ENCODE measurements at regions not wholly inside any gene's neighbourhood (a gene's known extent, or its start where the extent isn't known, plus 50 kb on each side); places are given as distances from the start of the nearest gene placed in this dataset.

GRCh38 chr6:3565291-3565690, 108.4 kb upstream of the SLC22A23 start:
- BruUV-seq (replicated peaks): no TSS peak
- TF ChIP-seq EZH2phosphoT487 (IDR thresholded peaks at IDR 0.05; ENCODE audit: borderline replicate concordance, low read depth, low read length): no peak
- no peak for TF ChIP-seq CTCF (conservative IDR thresholded peaks at IDR 0.05; ENCODE audit: low read length)
- POLR2A ChIA-PET: no interaction called here

GRCh38 chr6:3561725-3562124, 104.9 kb upstream of the SLC22A23 start:
- TF ChIP-seq CTCF (conservative IDR thresholded peaks at IDR 0.05; ENCODE audit: low read length): no peak
- no peak for TF ChIP-seq EZH2phosphoT487 (IDR thresholded peaks at IDR 0.05; ENCODE audit: borderline replicate concordance, low read depth, low read length)
- ChIA-PET CTCF (ENCODE audit: unreplicated experiment) (no interaction called here), POLR2A (no interaction called here)
- no peak overlapping the region for H3K27ac ChIP-seq (ENCODE audit: low read depth, low read length, poor library complexity, severe bottlenecking)
- no TSS peak for BruUV-seq (replicated peaks)
- H4K20me1 ChIP-seq (ENCODE audit: insufficient read depth, low read length): no peaks in the 10 kb centered on the region
- H3K4me2 ChIP-seq (ENCODE audit: low read length): no peak overlapping the region
- no peaks in the 10 kb centered on the region for H3K4me1 ChIP-seq (ENCODE audit: insufficient read depth, low read length, poor library complexity, severe bottlenecking)
- no peaks in the 10 kb centered on the region for H3K9me2 ChIP-seq (ENCODE audit: insufficient read depth, low read length)
- no peaks in the 10 kb centered on the region for H3K36me3 ChIP-seq (ENCODE audit: insufficient read depth, low read length)
- intact Hi-C loops (cut with micrococcal nuclease; ENCODE audit: unreplicated experiment): no loop called here
- no peaks in the 10 kb centered on the region for H3K9me3 ChIP-seq (ENCODE audit: low read length)
- no peak overlapping the region for H2AFZ ChIP-seq (ENCODE audit: low read length)
- DNase-seq (ENCODE audit: low spot score): peak; percentile 6
- no peaks in the 10 kb centered on the region for H3K79me2 ChIP-seq (ENCODE audit: insufficient read depth, low read depth, low read length)
- no peak overlapping the region for H3K4me3 ChIP-seq (ENCODE audit: low read depth, low read length, poor library complexity, severe bottlenecking)

More at GRCh38 chr6:3565291-3565690, 108.4 kb upstream of the SLC22A23 start:
- Histone ChIP-seq H3K27ac (ENCODE audit: low read depth, low read length, poor library complexity, severe bottlenecking) (no peak overlapping the region), H3K79me2 (ENCODE audit: insufficient read depth, low read depth, low read length) (no peaks in the 10 kb centered on the region), H3K4me3 (ENCODE audit: low read depth, low read length, poor library complexity, severe bottlenecking) (no peak overlapping the region), H3K4me1 (ENCODE audit: insufficient read depth, low read length, poor library complexity, severe bottlenecking) (no peaks in the 10 kb centered on the region), H3K9me2 (ENCODE audit: insufficient read depth, low read length) (no peaks in the 10 kb centered on the region), H2AFZ (ENCODE audit: low read length) (no peak overlapping the region), H3K36me3 (ENCODE audit: insufficient read depth, low read length) (no peaks in the 10 kb centered on the region), H3K4me2 (ENCODE audit: low read length) (no peak overlapping the region), H4K20me1 (ENCODE audit: insufficient read depth, low read length) (no peaks in the 10 kb centered on the region), H3K9me3 (ENCODE audit: low read length) (no peaks in the 10 kb centered on the region)
- no peak for DNase-seq (ENCODE audit: low spot score)
- CTCF ChIA-PET (ENCODE audit: unreplicated experiment): no interaction called here
- intact Hi-C loops (cut with micrococcal nuclease; ENCODE audit: unreplicated experiment): no loop called here

- Histone ChIP-seq H3K4me3 (ENCODE audit: low read depth, low read length, poor library complexity, severe bottlenecking) (no peak overlapping the region), H3K4me2 (ENCODE audit: low read length) (no peak overlapping the region), H3K27ac (ENCODE audit: low read depth, low read length, poor library complexity, severe bottlenecking) (no peak overlapping the region), H3K79me2 (ENCODE audit: insufficient read depth, low read depth, low read length) (no peaks in the 10 kb centered on the region), H4K20me1 (ENCODE audit: insufficient read depth, low read length) (no peaks in the 10 kb centered on the region), H3K9me2 (ENCODE audit: insufficient read depth, low read length) (no peaks in the 10 kb centered on the region), H2AFZ (ENCODE audit: low read length) (no peak overlapping the region), H3K4me1 (ENCODE audit: insufficient read depth, low read length, poor library complexity, severe bottlenecking) (no peaks in the 10 kb centered on the region), H3K36me3 (ENCODE audit: insufficient read depth, low read length) (no peaks in the 10 kb centered on the region), H3K9me3 (ENCODE audit: low read length) (no peaks in the 10 kb centered on the region)
- intact Hi-C loops (cut with micrococcal nuclease; ENCODE audit: unreplicated experiment): no loop called here
- ChIA-PET CTCF (ENCODE audit: unreplicated experiment) (no interaction called here), POLR2A (no interaction called here)
- TF ChIP-seq EZH2phosphoT487 (IDR thresholded peaks at IDR 0.05; ENCODE audit: borderline replicate concordance, low read depth, low read length): no peak
- TF ChIP-seq CTCF (conservative IDR thresholded peaks at IDR 0.05; ENCODE audit: low read length): no peak
- DNase-seq (ENCODE audit: low spot score): no peak
- no TSS peak for BruUV-seq (replicated peaks)
Measured at GRCh38 chr6:3560211-3560610, 103.4 kb upstream of the SLC22A23 start.

All from OCI-LY7 (cell line).